HepG2 (cell line): ENCODE measurements at regions not wholly inside any gene's neighbourhood (a gene's known extent, or its start where the extent isn't known, plus 50 kb on each side); places are given as distances from the start of the nearest gene placed in this dataset.

Source experiments
- ATAC-seq: fragments of 200-7000 bp; cut with Tn5 transposase; 3 replicates; pipeline ENCODE4 v1.9.1; 2020; ENCODE audit warnings: mild to moderate bottlenecking, moderate library complexity
- BruUV-seq: library from RNA; stranded (reverse); fragments of 400-500 nt; replicated peaks from 2 replicates; lab custom pipeline; 2021; lab: Mats Ljungman, UMichigan
- CTCF ChIA-PET: fragments of 300-600 bp; formaldehyde crosslinking; extraction: SDS; loops from one replicate; lab custom pipeline; 2021; ENCODE audit warnings: low total read pairs, inconsistent platforms, low intra/inter-chr PET ratio; lab: Yijun Ruan, JAX
- POLR2A ChIA-PET: fragments of 350-600 bp; sonication (Branson Sonifier 250); formaldehyde crosslinking; loops from one replicate; lab custom pipeline; 2020; ENCODE audit warnings: antibody characterized with exemption, inconsistent platforms; lab: Yijun Ruan, JAX
- DNase-seq: peaks from one replicate; pipeline ENCODE4 v3.0.0-alpha.2; 2015; ENCODE audit warnings: low spot score
- FAIRE-seq: peaks from 3 replicates; lab custom pipeline; 2011; peaks lifted over from hg19 to GRCh38; lab: Jason Lieb, UNC
- H2AFZ ChIP-seq: one replicate; pipeline ENCODE4 v1.6.1; 2011; ENCODE audit warnings: low read length, inconsistent platforms
- H3K27ac ChIP-seq: fragments of 300-600 bp; 3 replicates; pipeline ENCODE4 v1.8.0; 2011; ENCODE audit warnings: mixed run types, mild to moderate bottlenecking, mixed read lengths, low read length, inconsistent platforms; ENCODE audit not compliant: insufficient read depth; ENCODE audit errors: extremely low read length
- H3K27me3 ChIP-seq, 2 experiments: fragments of 200-600 bp in 1 of 2; 2 replicates in 1 of 2; 3 replicates in 1 of 2; pipeline versions ENCODE4 v1.6.0 to v1.8.0; 2011; ENCODE audit warnings: low read length in 2 of 2, mild to moderate bottlenecking in 2 of 2, moderate library complexity in 2 of 2, inconsistent platforms in 1 of 2; ENCODE audit not compliant: insufficient read depth in 2 of 2, control insufficient read depth in 1 of 2
- H3K36me3 ChIP-seq, 2 experiments: fragments of 200-600 bp in 1 of 2; replicated peaks in 1 of 2; 2 replicates in 1 of 2; 3 replicates in 1 of 2; pipeline versions ENCODE4 v1.5.1 to v1.8.0; 2011; ENCODE audit warnings: low read length in 2 of 2, inconsistent platforms in 1 of 2; ENCODE audit not compliant: insufficient read depth in 2 of 2, control insufficient read depth in 1 of 2
- H3K4me1 ChIP-seq: 2 replicates; pipeline ENCODE4 v1.5.1; 2012; ENCODE audit warnings: low read length, inconsistent platforms; ENCODE audit not compliant: insufficient read depth
- H3K4me2 ChIP-seq: 2 replicates; pipeline ENCODE4 v1.6.0; 2011; ENCODE audit warnings: low read depth, low read length, inconsistent platforms
- H3K4me3 ChIP-seq, 3 experiments: fragments of 200-600 bp in 1 of 3; sonication (generic), shearing (Covaris generic) in 1 of 3; replicated peaks in 1 of 3; 2 replicates each; pipeline ENCODE4 v1.5.1; 2011 to 2016; ENCODE audit warnings: low read length in 3 of 3, inconsistent platforms in 2 of 3, low read depth in 2 of 3, mild to moderate bottlenecking in 2 of 3, control low read depth in 1 of 3, mixed read lengths in 1 of 3; ENCODE audit not compliant: insufficient read depth in 1 of 3
- H3K79me2 ChIP-seq: one replicate; pipeline ENCODE4 v1.6.1; 2011; ENCODE audit warnings: low read length, inconsistent platforms; ENCODE audit not compliant: insufficient read depth
- H3K9ac ChIP-seq: 2 replicates; pipeline ENCODE4 v1.6.0; 2011; ENCODE audit warnings: mild to moderate bottlenecking, low read depth, low read length, inconsistent platforms; ENCODE audit not compliant: insufficient read depth
- H3K9me3 ChIP-seq: 2 replicates; pipeline ENCODE4 v1.5.1; 2012; ENCODE audit warnings: mild to moderate bottlenecking, low read length
- H4K20me1 ChIP-seq: 2 replicates; pipeline ENCODE4 v1.6.0; 2011; ENCODE audit warnings: inconsistent platforms, mild to moderate bottlenecking, low read length, moderate library complexity; ENCODE audit not compliant: insufficient read depth
- AGO1 ChIP-seq: fragments of 200-400 bp; formaldehyde crosslinking; IDR thresholded peaks from 2 replicates; pipeline ENCODE4 v1.6.1; 2017; ENCODE audit warnings: mild to moderate bottlenecking, low read depth, low read length, moderate library complexity; ENCODE audit not compliant: poor library complexity, severe bottlenecking
- EED ChIP-seq: sonication (generic); formaldehyde crosslinking; IDR thresholded peaks from 2 replicates; pipeline ENCODE4 v1.5.0; 2020; ENCODE audit warnings: mild to moderate bottlenecking, missing genetic modification reagents
- HNRNPK ChIP-seq: fragments of 200-400 bp; formaldehyde crosslinking; IDR thresholded peaks from 2 replicates; pipeline ENCODE4 v1.6.1; 2018; ENCODE audit warnings: low read length, low read depth, moderate library complexity, mild to moderate bottlenecking; ENCODE audit not compliant: poor library complexity, severe bottlenecking
- JARID2 ChIP-seq: sonication (generic); formaldehyde crosslinking; IDR thresholded peaks from 2 replicates; pipeline ENCODE4 v1.8.1; 2023; ENCODE audit warnings: missing genetic modification reagents, inconsistent platforms; ENCODE audit not compliant: insufficient replicate concordance
- KLF16 ChIP-seq, 2 experiments: sonication (generic) in 1 of 2; formaldehyde crosslinking in 1 of 2; IDR thresholded peaks; 2 replicates each; pipeline versions ENCODE4 v1.6.1 to v1.8.0; 2016 to 2023; ENCODE audit warnings: missing genetic modification reagents in 2 of 2, missing compliant biosample characterization in 1 of 2
- MTF1 ChIP-seq: sonication (generic); formaldehyde crosslinking; IDR thresholded peaks from 2 replicates; pipeline ENCODE4 v1.5.0; 2020; ENCODE audit warnings: missing genetic modification reagents
- NPAS2 ChIP-seq: sonication (generic); formaldehyde crosslinking; IDR thresholded peaks from 2 replicates; pipeline ENCODE4 v1.8.0; 2022; ENCODE audit warnings: mild to moderate bottlenecking, missing genetic modification reagents, borderline replicate concordance
- NR2F2 ChIP-seq: IDR thresholded peaks from 2 replicates; pipeline ENCODE4 v1.6.1; 2012; ENCODE audit warnings: low read depth, inconsistent platforms, borderline replicate concordance
- SATB2 ChIP-seq: sonication (generic); formaldehyde crosslinking; IDR thresholded peaks from 2 replicates; pipeline ENCODE4 v1.5.0; 2020; ENCODE audit warnings: missing genetic modification reagents
- TCF12 ChIP-seq, 2 experiments: fragments of 450-650 bp in 1 of 2; sonication (generic) in 1 of 2; formaldehyde crosslinking in 1 of 2; IDR thresholded peaks; 2 replicates each; pipeline versions ENCODE4 v1.6.1 to v1.8.0; 2017 to 2022; ENCODE audit warnings: antibody characterized with exemption in 1 of 2, mild to moderate bottlenecking in 1 of 2, missing genetic modification reagents in 1 of 2, moderate library complexity in 1 of 2
- ZNF17 ChIP-seq: sonication (generic); formaldehyde crosslinking; IDR thresholded peaks from 2 replicates; pipeline ENCODE4 v1.5.0; 2020; ENCODE audit warnings: mild to moderate bottlenecking, missing genetic modification reagents
- ZNF296 ChIP-seq: sonication (generic); formaldehyde crosslinking; conservative IDR thresholded peaks from 2 replicates; pipeline ENCODE4 v1.5.0; 2020; ENCODE audit warnings: mild to moderate bottlenecking, missing genetic modification reagents
- ZNF446 ChIP-seq: sonication (generic); formaldehyde crosslinking; IDR thresholded peaks from 2 replicates; pipeline ENCODE4 v1.5.0; 2020; ENCODE audit warnings: mild to moderate bottlenecking, missing genetic modification reagents
- ZNF746 ChIP-seq: sonication (generic); formaldehyde crosslinking; IDR thresholded peaks from 2 replicates; pipeline ENCODE4 v1.8.0; 2022; ENCODE audit warnings: mild to moderate bottlenecking, missing genetic modification reagents
- WGBS: methylation state at CpG from one replicate; pipeline ENCODE4 v1.1.6; 2017; ENCODE audit warnings: low lambda C conversion rate; 5-methylcytosine and 5-hydroxymethylcytosine counted together
- in situ Hi-C: cut with HindIII; loops from 2 replicates; pipeline ENCODE4 v1.10.0; 2017; ENCODE audit warnings: low pct_unique_long_range_greater_than_20kb; ENCODE audit not compliant: extremely low pct_ligation_motif_present
- intact Hi-C: fragments of 100-400 bp; cut with micrococcal nuclease; formaldehyde crosslinking; loops from one replicate; pipeline ENCODE4 v1.10.0; 2022; ENCODE audit not compliant: unreplicated experiment
- TF ChIP-seq, protein P1 (sequence below): IDR thresholded peaks from 2 replicates; pipeline ENCODE4 v1.6.1; 2016; ENCODE audit warnings: mild to moderate bottlenecking, missing biosample characterization, missing genetic modification reagents
- TF ChIP-seq, protein P2 (sequence below): sonication (generic); formaldehyde crosslinking; conservative IDR thresholded peaks from 2 replicates; pipeline ENCODE4 v1.4.0; 2020; ENCODE audit warnings: missing genetic modification reagents

DNA sequence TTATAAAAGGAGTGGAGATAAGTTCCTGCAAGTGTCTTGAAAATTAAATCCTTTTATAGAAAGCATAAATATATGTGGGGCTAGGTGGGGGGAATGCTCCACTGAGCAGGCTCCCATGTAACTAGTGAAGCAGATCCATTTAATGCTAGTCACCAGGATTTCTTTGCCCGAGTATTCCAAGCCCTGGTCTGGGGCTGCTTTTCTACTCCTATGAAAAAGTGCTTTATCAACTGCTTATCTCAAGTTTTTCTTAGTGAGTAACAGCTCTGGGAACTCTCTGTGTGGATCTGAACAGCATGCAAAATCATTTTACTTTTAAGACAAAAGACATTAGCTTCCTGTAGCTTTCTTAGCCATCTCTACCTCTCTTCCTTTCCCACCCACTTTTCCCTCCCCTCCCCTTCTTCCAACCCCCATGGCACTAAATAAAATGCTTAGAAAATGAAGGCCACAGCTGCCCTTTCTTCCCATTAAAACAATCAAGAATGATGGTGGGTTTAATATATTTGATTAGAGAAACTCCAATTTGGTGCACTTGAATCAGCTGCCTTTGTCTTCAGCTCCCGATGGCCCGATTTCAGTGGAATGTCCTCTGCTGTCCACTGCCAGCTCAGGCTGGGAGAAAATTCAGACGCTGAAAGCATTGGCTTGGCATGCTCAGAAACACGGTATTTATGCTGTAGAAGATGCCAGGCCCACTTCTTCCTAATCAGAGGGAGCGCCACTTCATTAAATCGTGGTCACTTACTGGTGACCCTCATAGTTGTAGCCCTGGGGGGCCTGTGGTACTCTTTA, 475.1 kb downstream of the FOXO1 start:
- H3K27ac ChIP-seq: no peak overlapping the region
- no peak overlapping the region for H2AFZ ChIP-seq
- DNase-seq (no peak), ATAC-seq (no peak), FAIRE-seq (no peak)
- H3K4me3 ChIP-seq: no peak overlapping the region
- no peak overlapping the region for H3K4me2 ChIP-seq
- no peak for TF ChIP-seq MTF1
- peak; percentile 32 for TF ChIP-seq HNRNPK
- no peak for TF ChIP-seq NR2F2
- TF ChIP-seq KLF16 (CRISPR knock-in tag; IDR thresholded peaks at IDR 0.05): no peak
- no peak for TF ChIP-seq EED (CRISPR knock-in tag)
- peaks cover 14% of the 10 kb centered on the region for H3K4me1 ChIP-seq
- in situ Hi-C loops: no loop called here
- ChIA-PET POLR2A (no interaction called here), CTCF (no interaction called here)
- H3K9ac ChIP-seq: no peak overlapping the region
- intact Hi-C loops: no loop called here
- no peaks in the 10 kb centered on the region for H3K36me3 ChIP-seq
- no peaks in the 10 kb centered on the region for H4K20me1 ChIP-seq
- no peaks in the 10 kb centered on the region for H3K79me2 ChIP-seq
- BruUV-seq: no TSS peak
- no peaks in the 10 kb centered on the region for H3K9me3 ChIP-seq
- peaks cover 0 to 10% of the 10 kb centered on the region in 2 experiments; a peak in 3 of 5 replicates for H3K27me3 ChIP-seq
- 24% methylated on average over 6 of the region's 7 CpGs for WGBS

DNA sequence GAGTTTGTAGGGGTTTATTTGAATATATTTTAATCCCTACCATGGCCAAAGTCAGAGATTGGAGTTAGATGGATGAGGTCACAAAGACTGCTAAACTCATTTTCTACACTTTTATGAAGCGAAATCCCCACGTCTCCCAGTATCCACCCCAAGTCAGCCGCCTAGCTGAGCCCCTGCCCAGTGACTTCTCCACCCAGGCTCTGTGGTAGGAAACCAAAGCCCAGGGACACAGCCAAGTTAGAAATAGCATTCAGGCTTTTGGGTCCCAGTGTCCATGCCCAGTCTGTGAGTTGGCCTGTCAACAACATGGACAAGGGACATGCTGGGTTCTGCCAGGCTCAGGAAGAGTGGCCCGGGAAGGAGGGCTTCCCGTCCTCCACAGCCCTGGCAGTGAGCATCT, 474.0 kb downstream of the FOXO1 start:
- 61% methylated on average over 3 of the region's 5 CpGs for WGBS
- intact Hi-C loops: no loop called here
- CTCF ChIA-PET: no interaction called here
- no peak for TF ChIP-seq AGO1
- no peak for TF ChIP-seq ZNF296 (CRISPR knock-in tag)
- no peak for TF ChIP-seq SATB2 (CRISPR knock-in tag)
- no peak for TF ChIP-seq ZNF17 (CRISPR knock-in tag)
- TF ChIP-seq, protein P1, sequence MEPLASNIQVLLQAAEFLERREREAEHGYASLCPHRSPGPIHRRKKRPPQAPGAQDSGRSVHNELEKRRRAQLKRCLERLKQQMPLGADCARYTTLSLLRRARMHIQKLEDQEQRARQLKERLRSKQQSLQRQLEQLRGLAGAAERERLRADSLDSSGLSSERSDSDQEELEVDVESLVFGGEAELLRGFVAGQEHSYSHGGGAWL (CRISPR knock-in tag): no peak
- no peak for TF ChIP-seq NPAS2 (CRISPR knock-in tag)
- TF ChIP-seq ZNF446 (CRISPR knock-in tag): no peak
- TF ChIP-seq, protein P2, sequence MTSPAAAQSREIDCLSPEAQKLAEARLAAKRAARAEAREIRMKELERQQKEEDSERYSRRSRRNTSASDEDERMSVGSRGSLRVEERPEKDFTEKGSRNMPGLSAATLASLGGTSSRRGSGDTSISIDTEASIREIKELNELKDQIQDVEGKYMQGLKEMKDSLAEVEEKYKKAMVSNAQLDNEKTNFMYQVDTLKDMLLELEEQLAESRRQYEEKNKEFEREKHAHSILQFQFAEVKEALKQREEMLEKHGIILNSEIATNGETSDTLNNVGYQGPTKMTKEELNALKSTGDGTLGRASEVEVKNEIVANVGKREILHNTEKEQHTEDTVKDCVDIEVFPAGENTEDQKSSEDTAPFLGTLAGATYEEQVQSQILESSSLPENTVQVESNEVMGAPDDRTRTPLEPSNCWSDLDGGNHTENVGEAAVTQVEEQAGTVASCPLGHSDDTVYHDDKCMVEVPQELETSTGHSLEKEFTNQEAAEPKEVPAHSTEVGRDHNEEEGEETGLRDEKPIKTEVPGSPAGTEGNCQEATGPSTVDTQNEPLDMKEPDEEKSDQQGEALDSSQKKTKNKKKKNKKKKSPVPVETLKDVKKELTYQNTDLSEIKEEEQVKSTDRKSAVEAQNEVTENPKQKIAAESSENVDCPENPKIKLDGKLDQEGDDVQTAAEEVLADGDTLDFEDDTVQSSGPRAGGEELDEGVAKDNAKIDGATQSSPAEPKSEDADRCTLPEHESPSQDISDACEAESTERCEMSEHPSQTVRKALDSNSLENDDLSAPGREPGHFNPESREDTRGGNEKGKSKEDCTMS (CRISPR knock-in tag): no peak
- no peak for TF ChIP-seq ZNF746 (CRISPR knock-in tag)
- no peak for TF ChIP-seq JARID2 (CRISPR knock-in tag)
- TF ChIP-seq HNRNPK: no peak
- no peak for TF ChIP-seq TCF12 (IDR thresholded peaks at IDR 0.05)
- TF ChIP-seq TCF12 (CRISPR knock-in tag; IDR thresholded peaks at IDR 0.05): no peak

More for the DNA sequence above, 474.0 kb downstream of the FOXO1 start:
- Histone ChIP-seq H3K27me3 (peaks cover 0 to 10% of the 10 kb centered on the region in 2 experiments; a peak in 3 of 5 replicates), H3K9me3 (no peaks in the 10 kb centered on the region), H3K4me2 (no peak overlapping the region), H3K36me3 (no peaks in the 10 kb centered on the region), H3K27ac (no peak overlapping the region), H3K4me1 (peaks cover 14% of the 10 kb centered on the region), H3K4me3 (no peak overlapping the region), H3K9ac (no peak overlapping the region), H4K20me1 (no peaks in the 10 kb centered on the region), H3K79me2 (no peaks in the 10 kb centered on the region), H2AFZ (no peak overlapping the region)
- ATAC-seq (no peak), DNase-seq (no peak), FAIRE-seq (no peak)
- POLR2A ChIA-PET: no interaction called here
- no TSS peak for BruUV-seq
- in situ Hi-C loops: no loop called here
